SIG-M5 treated with dmso at 0.1 percent for 504 hours (cell line): ENCODE measurements at regions not wholly inside any gene's neighbourhood (a gene's known extent, or its start where the extent isn't known, plus 50 kb on each side); places are given as distances from the start of the nearest gene placed in this dataset.
"Not testable (repeated sequence)": the region's sequence is repeated elsewhere in the genome, so short reads cannot be mapped to it uniquely, and the experiment has no call there.

ENCODE experiments used
- DNase-seq: peaks from one replicate; lab custom pipeline; 2025; ENCODE audit not compliant: unreplicated experiment; lab: John Stamatoyannopoulos, UW

DNA sequence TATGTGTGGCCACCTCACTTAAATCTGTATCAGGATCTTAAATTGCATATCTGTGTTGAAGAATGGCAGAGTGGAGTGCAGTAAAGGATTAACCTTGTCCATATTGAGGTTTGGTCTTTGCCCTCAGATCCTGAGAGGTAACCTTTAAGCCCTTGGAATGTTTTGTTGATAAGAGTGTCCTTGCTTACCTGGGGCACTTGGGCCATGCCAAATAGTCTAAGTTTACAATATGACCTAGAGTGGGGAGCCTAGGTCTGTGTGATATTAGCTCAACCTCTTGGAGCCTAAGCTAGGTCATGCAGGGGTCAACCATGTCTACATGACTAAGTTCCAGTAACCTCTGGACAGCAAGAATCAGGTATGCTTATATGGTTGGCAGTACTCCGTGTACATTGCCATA lies 792.5 kb downstream of the DIAPH3 start:
- no peak for DNase-seq

DNA sequence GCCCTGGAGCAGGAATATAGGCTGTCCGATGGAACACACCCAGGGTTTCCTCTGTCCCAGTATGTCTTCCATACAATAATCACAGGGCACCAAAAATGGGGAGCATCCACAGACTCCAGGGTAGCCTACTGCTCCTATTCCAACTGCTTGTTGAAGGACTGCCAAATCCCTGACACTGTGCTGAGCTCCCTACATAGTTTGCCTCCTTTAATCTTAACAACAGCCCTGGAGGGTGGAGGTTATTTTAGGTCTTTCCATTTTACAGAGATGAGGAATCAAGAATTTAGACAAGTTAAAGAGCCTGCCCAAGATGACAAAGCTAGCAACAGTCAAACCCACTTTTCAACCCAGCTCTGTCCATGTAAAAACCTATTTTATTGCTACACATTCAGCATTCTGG lies 790.4 kb downstream of the DIAPH3 start:
- DNase-seq: no peak

DNA sequence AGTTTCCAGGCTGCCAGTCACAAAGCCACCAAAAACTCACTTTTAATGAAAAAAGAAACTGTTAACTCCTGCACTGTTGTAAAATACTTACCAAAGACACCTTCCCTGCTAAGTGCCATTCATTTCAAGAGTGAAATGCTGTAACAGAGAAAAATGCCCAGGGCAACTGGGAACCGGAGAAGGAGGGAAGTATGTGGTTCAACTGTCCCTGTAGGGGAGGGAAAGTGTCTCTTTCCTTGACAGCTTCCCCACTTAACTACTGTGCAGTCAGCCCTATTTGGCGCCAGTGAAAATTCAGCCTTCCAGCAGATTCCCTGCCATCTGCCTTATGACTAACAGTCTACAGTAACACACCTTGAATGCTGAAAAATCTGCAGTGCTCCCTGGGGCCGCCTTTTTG lies 789.0 kb downstream of the DIAPH3 start:
- no peak for DNase-seq

DNA sequence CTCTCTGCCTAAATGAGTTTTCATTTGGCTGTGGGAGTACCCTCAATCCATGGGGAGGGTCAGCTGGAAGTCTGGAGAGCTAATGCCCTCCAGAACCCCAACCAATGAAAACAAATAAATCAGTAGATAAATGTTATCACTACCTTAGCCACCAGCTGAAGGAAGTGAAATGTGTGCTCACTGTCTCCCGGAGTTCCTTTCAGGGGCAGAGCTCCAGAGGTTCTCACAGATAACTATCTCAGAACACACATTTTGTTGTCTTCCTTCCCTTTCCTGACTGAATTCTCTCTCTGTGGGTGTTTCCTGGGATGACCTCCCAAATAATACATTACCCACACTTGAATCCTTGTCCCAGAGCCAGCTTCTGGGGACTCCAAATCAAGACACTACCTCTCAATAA lies 779.6 kb downstream of the DIAPH3 start:
- no peak for DNase-seq

DNA sequence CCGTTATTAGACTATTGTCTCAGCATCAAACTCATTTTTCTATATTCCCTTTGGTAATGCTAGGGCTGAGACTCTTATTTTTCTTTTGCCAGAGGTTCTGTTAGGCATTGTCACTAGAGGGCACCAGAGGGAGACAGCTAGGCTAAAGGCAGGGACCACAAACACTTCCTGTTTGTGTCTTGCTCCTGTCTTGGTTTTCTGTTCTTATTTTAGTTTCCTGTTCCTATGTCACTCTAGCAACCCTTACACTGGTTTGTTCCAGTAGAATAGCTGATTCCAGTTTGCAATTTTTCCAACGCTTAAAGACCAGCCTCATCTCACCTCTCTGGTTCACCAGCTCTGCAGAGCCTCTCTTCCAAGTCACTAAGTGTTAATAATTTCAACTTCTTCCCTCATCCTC lies 772.0 kb downstream of the DIAPH3 start:
- peak; percentile 90 for DNase-seq

DNA sequence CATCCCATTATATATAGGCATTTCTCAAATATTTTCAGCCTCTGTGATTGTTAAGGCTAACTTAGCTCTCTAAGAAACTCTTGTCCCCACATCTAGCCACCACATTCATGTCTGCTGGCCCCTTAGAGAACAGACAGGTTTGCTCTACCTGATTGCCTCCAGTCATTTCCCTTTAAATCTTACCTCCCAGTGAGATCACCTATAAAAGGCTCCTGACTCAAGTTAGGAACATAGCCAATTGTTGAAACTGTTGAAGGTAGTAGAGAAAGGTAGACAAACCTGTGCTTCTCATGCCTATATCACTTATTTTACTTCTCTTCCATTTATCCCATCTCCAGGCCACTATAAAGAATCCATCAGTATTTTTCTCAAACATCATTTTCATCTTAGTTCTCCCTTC lies 771.4 kb downstream of the DIAPH3 start:
- DNase-seq: no peak

DNA sequence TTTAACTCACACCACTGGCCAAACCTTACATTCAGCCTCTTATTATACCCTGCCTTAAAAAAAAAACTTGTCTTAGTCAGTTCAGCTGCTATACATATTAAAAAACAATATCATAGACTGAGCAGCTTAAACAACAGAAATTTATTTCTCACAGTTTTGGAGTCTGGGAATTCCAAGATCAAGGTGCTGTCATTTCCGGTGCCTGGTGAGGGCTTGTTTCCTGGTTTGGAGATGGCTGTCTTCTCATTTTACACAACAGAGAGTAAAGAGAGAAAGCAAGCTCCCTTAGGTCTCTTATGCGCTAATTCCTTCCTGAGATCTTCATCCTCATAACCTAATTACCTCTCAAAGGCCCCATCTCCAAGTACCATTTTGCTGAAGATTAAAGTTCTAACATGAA lies 769.2 kb downstream of the DIAPH3 start:
- no peak for DNase-seq

DNA sequence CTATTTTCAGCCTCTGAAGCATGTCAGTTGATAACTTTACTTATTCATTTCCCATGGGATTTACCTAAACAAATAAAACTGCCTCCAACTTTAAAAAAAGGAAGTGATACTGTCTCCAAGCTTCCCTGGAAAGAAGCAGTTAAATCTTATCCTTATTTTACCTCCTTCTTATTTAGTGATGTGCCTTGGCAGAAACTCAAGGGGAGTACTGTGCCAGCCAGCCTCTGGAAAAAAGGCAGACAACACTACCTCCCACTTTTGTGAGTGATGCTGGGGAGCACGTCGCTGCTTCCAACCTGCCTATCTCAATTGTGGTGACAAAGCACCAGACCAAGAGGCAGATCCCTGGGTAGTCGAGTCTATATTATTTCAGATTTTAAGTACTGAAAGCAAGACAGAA lies 765.6 kb downstream of the DIAPH3 start:
- DNase-seq: no peak

DNA sequence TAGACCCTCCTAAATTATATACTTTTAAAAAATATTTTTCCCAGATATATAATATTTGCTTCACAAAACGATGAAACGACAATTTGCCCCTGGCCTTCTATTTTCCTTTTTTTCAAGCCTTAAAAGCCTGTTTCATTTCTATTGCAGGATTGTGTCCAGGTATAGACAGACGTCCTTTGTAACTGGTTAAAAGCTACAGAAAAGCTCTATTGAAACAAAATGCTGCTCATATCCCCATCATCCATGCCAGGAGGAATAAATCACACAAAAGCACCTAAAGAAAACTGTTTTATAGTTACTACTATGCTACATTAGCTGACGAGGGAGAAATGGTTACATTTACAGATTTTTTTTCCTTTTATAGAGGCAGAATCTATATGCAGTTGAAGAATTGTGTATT lies 765.1 kb downstream of the DIAPH3 start:
- no peak for DNase-seq

DNA sequence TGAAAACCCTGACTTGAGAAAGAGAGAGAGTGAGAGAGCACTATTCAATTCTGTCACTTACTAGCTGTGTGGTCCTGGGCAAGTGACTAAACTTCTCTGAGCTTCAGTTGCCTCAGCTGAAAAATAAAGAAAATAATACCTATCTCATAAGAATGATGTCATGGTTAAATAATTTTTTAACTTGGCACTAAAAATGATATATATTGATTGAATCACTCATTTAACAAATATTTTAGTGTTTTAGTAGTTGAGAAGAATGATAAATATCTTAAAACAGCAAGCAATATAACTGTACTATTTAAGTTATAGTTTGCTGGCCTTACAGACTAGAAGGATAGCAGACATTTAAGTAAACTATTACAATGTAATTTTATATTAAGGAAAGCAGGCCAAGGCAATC lies 764.2 kb downstream of the DIAPH3 start:
- DNase-seq: no peak

DNA sequence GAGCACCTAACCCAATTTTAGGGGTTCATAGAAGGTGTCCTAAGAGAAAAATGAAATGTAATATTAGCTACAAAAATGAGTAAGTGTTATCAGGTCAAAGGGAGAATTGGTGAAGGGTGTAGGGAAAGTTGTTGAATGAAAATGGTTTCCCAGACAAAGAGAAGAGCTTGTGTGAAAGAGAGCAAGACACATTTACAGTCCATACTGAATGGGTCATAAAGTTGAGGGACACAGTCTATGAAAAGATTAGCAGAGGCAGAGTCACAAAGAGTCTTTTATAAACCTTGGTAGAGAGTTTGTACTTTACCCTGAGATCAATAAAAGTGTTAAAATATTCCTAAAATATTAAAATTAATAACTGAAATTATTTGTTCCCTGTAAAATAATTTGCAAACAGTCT lies 759.4 kb downstream of the DIAPH3 start:
- no peak for DNase-seq

DNA sequence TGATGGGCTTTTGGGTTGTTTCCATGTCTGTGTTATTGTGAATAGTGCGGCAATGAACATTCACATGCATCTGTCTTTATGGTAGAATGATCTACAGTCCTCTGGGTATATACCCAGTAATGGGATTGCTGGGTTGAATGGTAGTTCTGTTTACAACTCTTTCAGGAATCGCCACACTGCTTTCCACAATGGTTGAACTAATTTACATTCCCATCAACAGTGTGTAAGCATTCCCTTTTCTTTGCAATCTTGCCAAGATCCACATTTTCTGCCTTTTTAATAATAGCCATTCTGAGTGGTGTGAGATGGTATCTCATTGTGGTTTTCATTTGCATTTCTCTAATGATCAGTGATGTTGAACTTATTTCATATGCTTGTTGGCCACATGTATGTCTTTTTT lies 756.5 kb downstream of the DIAPH3 start:
- not testable (repeated sequence) for DNase-seq

DNA sequence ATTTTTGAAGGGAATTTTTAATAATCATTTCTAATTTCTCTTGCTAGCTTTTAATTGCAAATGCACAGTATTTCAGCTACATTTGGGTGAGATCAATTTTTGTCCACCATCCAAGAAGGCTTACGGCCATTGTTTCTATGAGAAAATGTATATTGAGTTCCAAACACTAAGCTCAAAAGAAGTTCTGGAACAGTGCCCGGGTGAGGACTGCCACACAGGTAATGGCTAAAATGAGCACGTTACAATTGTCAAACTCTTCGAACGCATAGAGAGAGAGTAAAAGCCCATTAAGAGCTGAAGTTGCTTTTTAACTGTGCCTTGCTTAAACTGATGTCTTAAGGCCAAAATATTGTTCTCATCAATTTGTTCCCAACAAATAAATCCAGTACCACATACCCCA lies 755.0 kb downstream of the DIAPH3 start:
- no peak for DNase-seq

DNA sequence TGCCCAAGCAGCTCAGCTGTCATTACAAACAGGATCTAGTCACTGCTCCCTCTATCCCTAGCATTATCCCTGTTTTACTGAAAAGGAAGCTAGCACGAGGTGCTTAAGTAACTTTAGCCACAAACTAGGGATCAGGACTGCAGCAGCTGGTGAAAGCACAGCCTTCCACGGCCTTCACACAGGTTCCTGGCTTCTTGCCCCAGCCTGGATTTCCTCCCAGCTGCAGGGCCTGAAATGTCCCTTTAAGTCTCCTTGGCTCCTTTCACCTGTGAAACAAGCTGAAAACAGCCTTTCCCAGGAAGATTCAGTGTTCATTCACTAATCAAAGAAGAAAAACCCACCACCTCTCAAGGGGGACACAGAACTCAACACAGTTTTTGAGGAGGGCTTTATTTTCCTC lies 754.5 kb downstream of the DIAPH3 start:
- no peak for DNase-seq

DNA sequence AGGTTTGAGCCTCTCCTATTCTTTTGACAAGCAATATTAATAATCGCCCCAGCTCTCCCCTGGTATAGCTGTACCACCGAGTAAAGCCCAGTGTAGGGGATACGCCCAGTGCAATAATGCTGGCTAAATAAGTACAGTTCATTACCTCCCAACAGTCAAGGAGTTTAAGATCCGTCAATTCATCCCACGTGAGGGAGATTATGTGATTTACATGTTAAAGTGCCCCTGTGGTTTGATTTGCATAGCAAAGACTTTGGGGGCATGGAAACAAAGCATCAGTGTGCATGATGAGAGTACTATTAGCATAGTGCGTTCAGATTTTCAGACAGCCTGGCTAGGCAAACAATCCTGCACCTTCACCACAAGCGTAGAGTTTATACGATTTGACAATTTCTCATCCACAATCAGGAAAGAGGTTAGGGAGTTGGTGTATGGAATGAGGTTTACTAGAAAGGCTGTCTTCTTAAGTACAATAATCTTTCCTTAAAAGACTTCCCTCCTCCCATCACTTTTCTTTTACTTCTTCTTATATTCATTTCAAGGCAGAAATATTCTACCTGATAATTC lies 754.0 kb downstream of the DIAPH3 start:
- DNase-seq: no peak

DNA sequence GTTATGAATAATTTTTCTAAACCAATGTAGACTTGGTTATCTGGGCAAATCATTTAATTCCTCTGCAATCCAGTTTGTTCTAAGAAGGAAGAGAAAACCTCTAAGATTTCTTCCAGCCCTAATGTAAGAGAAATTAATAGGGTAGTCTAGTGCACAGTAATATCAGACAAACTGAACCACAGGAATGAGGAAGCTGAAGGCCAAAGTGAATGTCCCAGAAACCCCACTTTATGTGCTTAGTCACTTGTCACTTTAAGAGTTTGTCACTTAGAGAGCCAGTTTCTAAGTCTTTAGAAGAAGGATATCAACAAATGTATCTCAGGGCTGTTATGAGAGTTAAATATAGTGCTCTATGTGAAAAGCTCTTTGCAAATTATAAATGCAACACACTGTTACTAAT lies 750.6 kb downstream of the DIAPH3 start:
- peak; percentile 85 for DNase-seq

DNA sequence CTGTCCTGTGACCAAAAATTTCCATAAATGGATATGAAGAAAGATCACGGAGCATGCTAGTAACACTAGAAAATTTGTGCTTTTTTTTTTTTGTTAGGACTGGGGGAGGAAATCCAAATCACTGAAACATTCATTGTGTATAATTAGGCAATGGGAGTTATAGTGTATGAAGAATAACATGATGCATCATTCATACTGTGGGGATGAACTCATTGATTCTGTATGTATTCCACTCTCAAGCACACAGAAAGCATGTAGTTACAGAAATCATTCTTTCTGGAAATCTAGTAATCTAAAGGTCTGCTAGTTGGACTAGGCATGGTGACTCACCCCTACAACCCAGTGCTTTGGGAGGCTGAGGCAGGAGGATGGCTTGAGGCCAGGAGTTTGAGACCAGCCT lies 749.7 kb downstream of the DIAPH3 start:
- DNase-seq: no peak

DNA sequence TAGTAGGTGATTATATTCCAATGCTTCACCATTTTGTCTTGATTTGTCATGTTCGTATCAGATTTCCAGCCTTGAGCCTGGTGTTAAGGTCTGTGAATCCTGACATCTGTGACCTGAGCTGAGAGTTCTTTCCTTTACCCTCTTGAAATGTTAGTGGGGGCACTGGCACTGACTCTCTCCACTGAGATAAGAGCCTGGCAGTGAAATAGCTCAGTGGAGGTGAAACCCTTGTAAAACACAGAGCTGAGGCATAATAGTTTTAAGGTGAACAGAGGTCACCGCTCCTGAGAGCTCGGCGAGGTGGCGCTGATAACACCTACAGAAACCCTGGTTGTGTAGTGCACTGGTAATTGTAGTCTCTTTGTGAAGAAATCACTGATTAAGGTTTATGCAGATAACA lies 748.2 kb downstream of the DIAPH3 start:
- no peak for DNase-seq

DNA sequence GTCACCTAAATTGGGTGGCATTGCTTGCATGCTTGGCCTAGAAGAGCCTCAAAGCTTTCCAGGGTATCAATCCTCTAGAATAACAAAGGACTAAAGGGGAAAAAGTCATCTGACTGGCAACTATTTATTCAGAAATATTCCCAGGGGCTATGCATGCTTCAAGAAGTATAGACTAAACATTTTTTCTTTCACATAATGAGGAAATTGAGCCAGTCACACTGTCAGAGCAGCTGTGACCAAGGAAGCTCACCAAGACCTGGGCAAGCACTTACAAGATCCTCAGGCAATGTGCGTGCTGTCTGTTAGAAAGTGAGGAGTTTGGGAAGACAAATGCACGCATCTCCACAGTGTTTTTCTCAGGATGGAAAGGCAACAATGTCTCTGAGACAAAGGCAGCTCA lies 747.2 kb downstream of the DIAPH3 start:
- no peak for DNase-seq

DNA sequence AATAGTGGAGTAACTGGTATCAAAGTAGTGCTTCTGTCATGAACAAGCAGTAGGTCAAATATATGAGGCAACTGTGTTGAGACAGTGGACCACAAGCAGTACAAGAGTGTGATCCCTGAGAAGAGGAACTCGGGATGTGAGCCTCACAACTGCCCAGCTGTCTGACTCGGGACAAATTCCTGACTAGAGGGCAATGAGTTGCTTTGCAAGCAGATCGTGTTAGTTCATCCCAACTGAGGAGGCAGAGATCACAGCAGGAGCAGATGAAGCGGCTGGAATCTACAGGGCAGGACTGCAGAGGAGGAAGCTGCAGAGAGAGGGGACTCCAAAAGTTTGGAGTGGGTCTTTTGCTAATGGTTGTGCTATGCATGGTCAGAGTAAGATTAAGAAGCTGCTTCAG lies 741.1 kb downstream of the DIAPH3 start:
- DNase-seq: no peak

DNA sequence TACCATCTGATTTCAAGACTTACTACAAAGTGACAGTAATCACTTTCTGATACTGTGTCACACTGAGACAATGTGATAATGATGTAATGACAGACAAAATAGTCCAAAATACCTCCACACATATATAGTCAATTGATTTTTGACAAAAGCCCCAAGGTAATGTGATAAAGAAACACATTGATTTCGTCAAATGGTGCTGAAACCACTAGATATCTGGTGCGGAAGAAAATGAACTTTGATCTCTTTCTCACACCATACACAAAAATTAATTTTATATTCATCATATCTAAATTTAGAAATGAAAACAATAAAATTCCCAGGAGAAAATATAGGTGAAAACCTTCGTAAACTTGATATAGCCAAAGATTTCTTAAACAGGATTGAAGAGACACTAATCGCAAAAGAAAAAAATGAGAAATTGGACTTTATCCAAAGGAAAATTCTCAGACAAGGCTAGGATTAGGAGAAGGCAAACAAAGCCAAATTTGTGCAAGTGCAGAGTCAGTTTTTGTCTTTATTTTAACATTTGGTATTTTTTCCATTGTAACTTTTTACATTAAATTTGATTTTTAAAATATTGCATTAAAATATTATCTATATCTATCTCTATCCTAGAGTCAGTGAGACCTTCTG lies 739.9 kb downstream of the DIAPH3 start:
- DNase-seq: no peak

DNA sequence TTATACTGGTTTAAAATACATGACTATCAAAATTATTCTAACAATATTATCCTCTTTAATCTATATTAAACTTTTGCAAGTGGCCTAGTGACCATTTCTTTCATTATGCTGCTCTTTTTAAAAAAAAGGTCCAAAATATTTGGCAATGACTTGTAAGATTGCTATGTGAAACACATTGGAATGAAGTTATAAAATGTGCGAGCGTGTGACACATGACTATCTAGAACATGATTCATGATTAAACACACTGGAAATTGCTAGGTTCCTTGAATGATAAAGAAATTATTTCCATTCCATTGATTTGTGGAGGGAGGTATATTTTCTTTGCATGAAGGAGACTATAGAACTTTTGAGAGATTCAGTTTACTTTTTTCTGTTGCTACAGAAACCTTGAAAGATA lies 739.1 kb downstream of the DIAPH3 start:
- no peak for DNase-seq

DNA sequence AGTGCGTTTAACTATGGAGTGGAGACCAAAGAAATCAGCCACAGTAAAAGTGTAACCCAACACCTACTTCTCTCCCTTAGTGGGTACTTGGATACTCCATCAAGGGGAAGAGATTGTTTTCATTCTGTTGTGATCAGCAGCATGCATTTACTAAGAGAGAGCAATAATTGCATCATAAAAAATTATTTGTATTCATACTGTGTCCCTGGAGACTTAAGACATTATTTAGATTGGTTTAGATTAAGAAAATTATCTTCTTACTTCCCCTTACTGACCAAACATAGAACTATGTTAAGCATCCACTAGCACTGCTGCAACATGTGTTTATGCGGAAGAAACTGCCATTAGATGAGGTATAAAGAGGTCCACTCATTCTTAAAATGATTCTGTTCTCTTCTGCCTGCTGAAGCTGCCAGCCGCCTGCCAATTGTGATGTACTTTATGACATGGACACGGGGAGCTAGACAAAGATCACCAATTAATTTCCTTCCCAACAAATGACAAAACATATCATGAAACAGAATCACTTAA lies 738.5 kb downstream of the DIAPH3 start:
- no peak for DNase-seq
